Activated CD8-positive, alpha-beta T cell treated with anti-CD3 and anti-CD28 coated beads for 36 hours (primary cell): ENCODE measurements at regions not wholly inside any gene's neighbourhood (a gene's known extent, or its start where the extent isn't known, plus 50 kb on each side); places are given as distances from the start of the nearest gene placed in this dataset.
"Not testable (repeated sequence)": the region's sequence is repeated elsewhere in the genome, so short reads cannot be mapped to it uniquely, and the experiment has no call there.

ENCODE experiments used
- ATAC-seq: fragments of 200-7000 bp; cut with Tn5 transposase; one replicate; pipeline ENCODE4 v1.10.0; 2021; ENCODE audit warnings: mild to moderate bottlenecking, moderate library complexity
- CTCF ChIA-PET: fragments of 350-600 bp; sonication (Branson Sonifier 250); formaldehyde crosslinking; loops from one replicate; lab custom pipeline; 2021; ENCODE audit warnings: antibody characterized with exemption; lab: Charles Lee
- POLR2A ChIA-PET: fragments of 350-600 bp; sonication (Branson Sonifier 250); formaldehyde crosslinking; loops from one replicate; lab custom pipeline; 2021; ENCODE audit warnings: antibody characterized with exemption; lab: Charles Lee
- DNase-seq: peaks from one replicate; pipeline ENCODE4 v3.0.0-alpha.2; 2020
- H3K27ac Mint-ChIP-seq: one replicate; pipeline ENCODE4 v1.8.0; 2021; ENCODE audit warnings: mild to moderate bottlenecking, mixed read lengths
- H3K27me3 Mint-ChIP-seq: one replicate; pipeline ENCODE4 v1.8.0; 2021; ENCODE audit warnings: mixed read lengths
- H3K36me3 Mint-ChIP-seq: one replicate; pipeline ENCODE4 v1.8.0; 2021; ENCODE audit warnings: low read depth, mixed read lengths
- H3K4me1 Mint-ChIP-seq: one replicate; pipeline ENCODE4 v1.8.0; 2021; ENCODE audit warnings: low read depth, mixed read lengths
- H3K4me3 Mint-ChIP-seq: one replicate; pipeline ENCODE4 v1.8.0; 2021; ENCODE audit warnings: mild to moderate bottlenecking, moderate library complexity, mixed read lengths
- H3K9me3 Mint-ChIP-seq: one replicate; pipeline ENCODE4 v1.8.0; 2021; ENCODE audit warnings: mixed read lengths
- CTCF ChIP-seq: fragments of 200-600 bp; IDR thresholded peaks from one replicate; pipeline ENCODE4 v1.8.0; 2022; ENCODE audit warnings: antibody characterized with exemption, mild to moderate bottlenecking
- intact Hi-C: fragments of 100-400 bp; cut with micrococcal nuclease; formaldehyde crosslinking; loops from one replicate; pipeline ENCODE4 v1.10.0; 2022

- Mint-ChIP-seq H3K9me3 (no peaks in the 10 kb centered on the region), H3K4me1 (no peaks in the 10 kb centered on the region), H3K4me3 (no peak overlapping the region), H3K27ac (no peak overlapping the region), H3K27me3 (no peaks in the 10 kb centered on the region), H3K36me3 (no peaks in the 10 kb centered on the region)
- POLR2A ChIA-PET = no interaction called here
- intact Hi-C loops = no loop called here
- CTCF ChIA-PET = no interaction called here
- DNase-seq (no peak), ATAC-seq (no peak)
- no peak for TF ChIP-seq CTCF
Observed at GRCh38 chr18:70394672-70395071, 105.8 kb downstream of the SOCS6 start.

- no peak for ATAC-seq
- intact Hi-C loops = no loop called here
- CTCF ChIA-PET = interaction anchor here (1.0 kb wide), 1 partner anchor 72 kb away, joined by 3 read pairs; no protein-coding TSS in a partner anchor
- H3K4me3 Mint-ChIP-seq = no peak overlapping the region
- H3K9me3 Mint-ChIP-seq = no peaks in the 10 kb centered on the region
- POLR2A ChIA-PET = no interaction called here
- peaks cover 3% of the 10 kb centered on the region for H3K27me3 Mint-ChIP-seq
- H3K4me1 Mint-ChIP-seq = no peaks in the 10 kb centered on the region
- no peak overlapping the region for H3K27ac Mint-ChIP-seq
- DNase-seq = no peak
- no peaks in the 10 kb centered on the region for H3K36me3 Mint-ChIP-seq
- TF ChIP-seq CTCF = no peak
Observed at GRCh38 chr18:70390371-70391090, 101.7 kb downstream of the SOCS6 start.

DNA sequence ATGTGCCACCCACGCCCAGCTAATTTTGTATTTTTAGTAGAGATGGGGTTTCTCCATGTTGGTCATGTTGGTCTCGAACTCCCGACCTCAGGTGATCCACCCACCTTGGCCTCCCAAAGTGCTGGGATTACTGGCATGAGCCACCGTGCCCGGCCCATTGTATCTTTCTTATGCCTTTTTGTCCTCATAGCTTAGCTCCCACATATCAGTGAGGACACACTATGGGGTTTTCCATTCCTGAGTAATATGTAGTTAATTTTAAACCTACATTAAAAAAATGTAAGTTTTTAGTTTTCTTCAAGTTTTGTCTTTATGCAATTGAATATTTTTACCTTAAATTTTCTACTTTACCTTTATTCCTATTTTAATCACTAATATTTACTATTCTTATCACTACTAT is 100.2 kb downstream of the SOCS6 start:
- CTCF ChIA-PET, H3K27me3 Mint-ChIP-seq, H3K36me3 Mint-ChIP-seq, POLR2A ChIA-PET, H3K27ac Mint-ChIP-seq, intact Hi-C loops, H3K4me1 Mint-ChIP-seq, ATAC-seq, H3K9me3 Mint-ChIP-seq, DNase-seq, H3K4me3 Mint-ChIP-seq: not testable (repeated sequence)

DNA sequence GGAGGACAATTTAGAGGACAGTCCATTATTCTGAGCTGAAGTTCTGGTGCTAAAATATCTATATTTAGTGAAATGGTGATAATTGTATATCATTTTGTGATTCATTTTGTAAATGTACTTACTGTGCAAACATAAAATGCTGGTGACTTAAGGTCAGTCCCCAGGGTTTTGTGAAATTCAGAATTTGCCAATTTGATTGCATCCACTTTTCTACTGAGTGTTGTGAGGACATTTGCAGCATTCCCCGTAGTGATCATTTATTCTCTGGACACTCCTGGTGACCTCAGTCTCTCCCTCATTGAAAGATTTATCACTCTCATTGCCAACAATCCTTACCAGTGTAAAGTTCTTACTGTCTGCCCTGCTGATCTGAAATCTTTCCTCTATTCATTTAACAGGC is 98.2 kb downstream of the SOCS6 start:
- Mint-ChIP-seq H3K27ac (no peak overlapping the region), H3K4me3 (no peak overlapping the region), H3K4me1 (no peaks in the 10 kb centered on the region), H3K9me3 (no peaks in the 10 kb centered on the region), H3K36me3 (no peaks in the 10 kb centered on the region), H3K27me3 (peaks cover 3% of the 10 kb centered on the region)
- intact Hi-C loops = no loop called here
- ChIA-PET POLR2A (no interaction called here), CTCF (no interaction called here)
- ATAC-seq = no peak
- no peak for TF ChIP-seq CTCF
- no peak for DNase-seq

DNA sequence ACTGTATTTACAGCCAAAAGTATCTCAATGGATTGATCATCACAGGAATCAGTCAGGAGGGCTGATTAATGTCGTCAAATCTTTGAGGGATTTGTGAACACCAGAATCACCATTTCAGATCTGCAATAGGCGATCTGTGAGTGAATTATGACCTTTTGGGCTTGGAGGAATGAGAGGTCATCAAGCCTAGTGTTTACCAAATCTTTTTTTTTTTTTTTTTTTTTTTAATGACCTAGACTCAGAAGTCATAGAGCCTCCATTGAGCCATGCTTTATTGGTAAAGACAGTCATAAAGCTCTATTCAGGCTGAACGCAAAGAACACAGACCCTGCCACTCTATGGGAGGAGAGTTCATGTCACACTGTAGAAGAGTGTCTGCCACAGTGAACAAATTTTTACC is 97.7 kb downstream of the SOCS6 start:
- intact Hi-C loops = no loop called here
- ChIA-PET POLR2A (no interaction called here), CTCF (no interaction called here)
- DNase-seq (no peak), ATAC-seq (no peak)
- Mint-ChIP-seq H3K4me3 (no peak overlapping the region), H3K27me3 (peaks cover 6% of the 10 kb centered on the region), H3K9me3 (no peaks in the 10 kb centered on the region), H3K36me3 (no peaks in the 10 kb centered on the region), H3K4me1 (no peaks in the 10 kb centered on the region), H3K27ac (no peak overlapping the region)
- TF ChIP-seq CTCF = no peak
